ENCODE measurements at regions not wholly inside any gene's neighbourhood (a gene's known extent, or its start where the extent isn't known, plus 50 kb on each side); places are given as distances from the start of the nearest gene placed in this dataset.

GRCh38 chr20:52540509-52540908, 348.9 kb upstream of the ZFP64 start:
- TF ChIP-seq POLR2A (IDR thresholded peaks at IDR 0.05; ENCODE audit: low read depth, low read length) (no peak), TAF1 (IDR thresholded peaks at IDR 0.05; ENCODE audit: borderline replicate concordance, low read depth, low read length) (no peak), POLR2AphosphoS5 (IDR thresholded peaks at IDR 0.05; ENCODE audit: low read depth, low read length) (no peak)

All from GM12892 (cell line).